ENCODE measurements at regions not wholly inside any gene's neighbourhood (a gene's known extent, or its start where the extent isn't known, plus 50 kb on each side); places are given as distances from the start of the nearest gene placed in this dataset.

DNA sequence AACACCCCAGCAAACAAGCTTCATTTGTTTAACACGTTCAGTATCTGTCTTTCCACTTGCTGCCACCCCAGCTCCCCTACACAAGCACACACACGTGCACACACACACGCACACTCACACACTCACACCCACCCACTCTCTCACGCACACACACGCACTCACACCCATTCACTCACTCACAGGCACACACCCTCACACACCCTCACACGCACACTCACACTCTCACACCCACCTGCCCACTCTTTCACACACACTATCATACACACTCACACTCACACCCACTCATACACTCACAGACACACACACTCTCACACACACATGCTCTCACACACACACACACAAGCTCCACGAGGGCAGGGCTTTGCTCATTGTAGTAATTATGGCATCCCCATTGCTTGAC lies 378.8 kb upstream of the SULF2 start:
- DNase-seq (ENCODE audit: low spot score) (no peak), FAIRE-seq (peak; percentile 97)

DNA sequence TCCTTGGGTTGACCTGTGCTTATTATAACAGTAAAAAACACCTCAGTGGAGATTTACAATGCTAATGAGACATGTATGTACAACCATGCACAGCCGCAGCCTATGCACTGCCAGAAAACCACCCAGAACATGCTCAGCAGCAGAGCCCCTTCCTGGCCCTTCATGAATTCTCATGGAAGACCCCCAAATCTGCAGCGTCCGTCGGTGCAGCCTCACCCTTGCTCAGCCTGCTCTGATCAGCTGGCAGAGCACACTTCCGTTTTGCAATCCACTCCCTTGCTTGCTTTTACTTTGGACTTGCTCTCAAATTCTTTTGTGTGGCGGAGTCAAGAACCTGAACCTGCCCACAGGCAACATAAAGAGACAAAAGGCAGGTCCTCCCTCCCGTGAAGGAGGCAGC lies 378.2 kb upstream of the SULF2 start:
- no peak for DNase-seq (ENCODE audit: low spot score)
- FAIRE-seq: no peak

DNA sequence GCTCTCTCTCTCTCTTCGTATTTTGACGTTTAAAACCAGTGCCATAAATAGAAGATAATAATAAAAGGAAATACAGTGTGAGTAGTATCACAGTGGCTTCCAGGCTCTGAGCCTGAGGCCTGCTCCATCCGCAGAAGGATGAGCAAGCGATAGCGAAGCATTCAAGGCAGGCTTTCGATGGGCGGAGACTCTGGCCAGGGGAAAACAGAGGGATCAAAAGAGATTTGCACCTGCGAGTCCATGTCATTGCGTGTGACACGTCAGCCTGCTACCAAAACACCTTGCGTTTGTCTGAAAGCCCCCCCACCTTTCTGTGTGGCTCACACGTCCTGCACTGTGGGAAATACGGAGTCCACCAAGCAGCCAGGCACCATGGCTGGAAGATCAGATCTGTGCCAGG lies 377.3 kb upstream of the SULF2 start:
- DNase-seq (ENCODE audit: low spot score) (no peak), FAIRE-seq (no peak)

DNA sequence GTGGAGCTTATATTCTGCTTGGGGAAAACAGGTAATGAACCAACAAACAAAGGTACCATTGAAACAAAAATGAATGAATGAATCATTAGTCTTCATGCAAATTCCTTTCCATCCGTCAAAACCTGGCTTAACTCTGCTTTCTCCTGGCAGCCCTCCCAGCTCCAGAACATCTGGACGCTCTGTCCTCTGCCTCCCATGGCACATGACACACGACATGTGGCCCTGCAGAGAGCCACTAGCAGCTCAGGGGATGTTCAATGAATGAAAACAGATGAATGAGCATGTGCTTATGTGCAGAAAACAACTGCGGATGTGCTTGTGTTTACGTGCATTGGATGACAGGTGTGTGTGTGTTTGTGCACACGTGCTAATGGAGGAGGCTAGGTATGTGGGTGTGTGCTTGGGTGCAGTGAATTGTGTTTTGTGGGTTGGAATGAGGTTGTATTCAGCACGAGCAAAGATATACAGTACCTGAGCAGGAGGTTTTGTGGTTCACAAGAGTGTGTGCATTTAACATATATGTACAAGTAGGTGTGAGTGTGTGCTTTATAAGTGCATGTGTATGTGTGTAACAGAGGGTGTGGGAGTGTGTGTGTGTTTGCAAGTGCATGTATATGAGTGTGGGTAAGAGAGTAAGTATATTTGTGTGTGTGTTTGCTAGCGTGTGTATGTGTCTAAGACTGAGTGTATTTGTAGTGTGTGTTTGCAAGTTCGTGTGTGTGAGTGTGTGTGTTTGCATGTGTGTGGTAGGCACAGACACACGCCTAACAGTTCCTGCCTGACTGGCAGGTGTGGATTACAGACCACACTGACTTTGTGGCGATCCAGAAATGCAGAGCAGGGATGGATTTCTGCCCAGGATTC lies 374.1 kb upstream of the SULF2 start:
- DNase-seq (ENCODE audit: low spot score) (no peak), FAIRE-seq (peak; percentile 92)

DNA sequence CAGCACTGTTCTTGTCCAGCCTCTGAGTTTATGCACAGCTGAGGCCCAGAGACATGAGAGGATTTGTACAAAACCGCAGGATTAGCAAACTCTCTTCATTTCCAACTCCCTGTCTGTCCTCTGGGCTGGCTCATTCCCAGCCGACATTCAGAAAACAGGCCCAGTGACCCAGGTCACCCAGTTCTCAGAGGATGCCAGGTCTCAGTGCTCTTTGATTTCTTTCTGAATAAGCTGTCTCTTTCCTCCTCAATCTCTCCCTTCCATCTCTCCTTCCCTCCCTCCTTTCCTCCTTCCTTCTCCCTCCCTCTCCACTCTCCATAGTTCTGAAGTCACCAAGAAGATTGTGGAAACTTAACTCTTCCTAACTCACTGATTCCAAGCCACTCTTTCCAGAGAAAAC lies 372.7 kb upstream of the SULF2 start:
- DNase-seq (ENCODE audit: low spot score): no peak
- FAIRE-seq: no peak

DNA sequence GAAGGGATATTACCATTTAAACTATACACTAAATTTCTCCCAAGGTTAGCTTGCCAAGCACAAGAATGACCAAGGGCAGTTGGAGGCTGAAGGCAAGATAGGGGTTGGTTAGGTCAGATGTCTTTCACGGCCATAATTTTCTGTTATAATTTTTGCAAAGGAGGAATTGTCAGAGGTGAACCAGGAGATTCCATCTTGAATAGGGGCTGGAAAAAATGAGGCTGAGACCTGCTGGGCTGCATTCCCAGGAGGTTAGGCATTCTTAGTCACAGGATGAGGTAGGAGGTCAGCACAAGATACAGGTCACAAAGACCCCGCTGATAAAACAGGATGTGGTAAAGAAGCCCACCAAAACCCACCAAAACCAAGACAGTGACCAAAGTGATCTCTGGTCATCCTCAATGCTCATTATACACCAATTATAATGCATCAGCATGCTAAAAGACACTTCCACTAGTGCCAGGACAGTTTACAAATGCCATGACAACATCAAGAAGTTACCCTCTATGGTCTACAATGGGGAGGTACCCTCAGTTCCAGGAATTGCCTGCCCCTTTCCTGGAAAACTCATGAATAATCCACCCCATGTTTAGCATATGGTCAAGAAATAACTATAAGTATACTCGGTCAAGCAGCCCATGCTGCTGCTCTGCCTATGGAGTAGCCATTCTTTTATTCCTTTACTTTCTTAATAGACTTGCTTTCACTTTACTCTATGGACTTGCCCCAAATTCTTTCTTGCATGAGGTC lies 371.8 kb upstream of the SULF2 start:
- DNase-seq (ENCODE audit: low spot score) (no peak), FAIRE-seq (no peak)

DNA sequence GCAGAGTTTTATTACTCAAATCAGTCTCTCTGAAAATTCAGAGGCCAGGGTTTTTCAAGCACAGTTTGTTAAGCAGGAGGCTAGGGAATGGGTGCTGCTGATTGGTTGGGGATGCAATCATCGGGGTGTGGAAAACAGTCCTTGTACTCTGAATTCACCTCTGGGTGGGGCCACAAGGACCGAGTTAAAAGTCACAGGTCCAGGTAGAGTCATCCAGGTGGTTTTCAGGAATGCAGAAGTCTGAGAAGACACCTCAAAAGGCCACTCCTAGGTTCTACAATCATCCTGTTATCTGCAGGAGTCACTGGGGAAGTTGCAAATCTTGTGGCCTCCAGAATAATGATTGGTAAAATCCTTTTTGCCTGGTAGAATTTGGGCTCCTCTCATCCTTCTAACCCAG lies 371.2 kb upstream of the SULF2 start:
- FAIRE-seq: no peak

DNA sequence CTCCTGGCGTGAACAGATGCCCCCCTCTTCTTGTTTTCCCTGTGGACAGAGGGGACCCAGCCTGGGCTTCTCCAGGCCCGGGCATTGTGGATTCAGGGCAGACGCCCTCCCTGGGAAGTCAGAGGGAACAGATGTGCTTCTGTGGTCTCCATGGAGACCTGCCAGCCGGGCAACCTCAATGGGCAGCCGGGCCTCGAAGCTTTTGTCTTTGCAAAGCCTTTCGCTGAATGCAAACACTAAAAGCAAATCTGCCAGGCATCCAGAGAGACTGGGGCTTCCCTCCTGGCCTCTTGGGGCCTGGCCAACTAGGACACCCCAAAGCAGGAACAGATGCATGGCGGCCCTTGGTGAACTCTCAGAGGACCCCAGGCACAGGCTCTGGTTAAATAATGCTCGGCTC lies 370.0 kb upstream of the SULF2 start:
- DNase-seq (ENCODE audit: low spot score): no peak
- no peak for FAIRE-seq

More for the DNA sequence above, 371.2 kb upstream of the SULF2 start:
- no peak for DNase-seq (ENCODE audit: low spot score)

DNA sequence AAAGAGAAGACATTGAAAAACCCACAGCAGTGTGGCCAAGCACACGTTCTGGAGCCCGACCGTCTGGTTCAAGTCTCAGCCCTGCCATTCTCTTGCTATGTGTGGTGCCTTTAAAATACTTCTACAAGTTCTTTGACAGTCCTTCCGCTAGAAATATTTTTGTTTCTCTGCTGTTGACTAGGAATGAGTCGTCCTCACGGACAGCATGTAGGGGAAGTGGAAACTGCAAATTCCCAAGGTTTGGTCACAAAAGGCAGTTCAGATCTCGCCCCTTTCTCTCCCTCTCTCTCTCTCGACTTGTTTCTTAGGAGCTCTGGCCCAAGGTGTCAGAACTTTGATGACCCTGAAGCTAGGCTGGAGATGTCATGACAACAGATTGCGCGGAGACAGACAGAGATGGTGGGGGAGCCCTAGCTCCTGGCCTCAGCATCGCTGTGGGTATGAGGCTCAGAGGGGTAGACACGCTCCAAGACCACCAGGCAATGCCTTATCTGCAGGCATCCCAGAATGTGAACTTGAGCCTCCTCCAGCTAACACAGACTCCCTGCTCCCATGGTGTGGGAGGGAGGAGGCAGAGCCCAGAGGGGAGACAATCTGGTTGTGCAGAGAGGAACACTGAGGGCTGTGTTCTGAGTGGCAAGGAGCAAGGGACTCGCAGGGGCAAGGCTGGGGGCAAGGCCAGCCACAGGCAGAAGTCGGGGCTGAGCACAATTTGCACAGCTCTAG lies 368.9 kb upstream of the SULF2 start:
- FAIRE-seq (no peak), DNase-seq (ENCODE audit: low spot score) (no peak)

DNA sequence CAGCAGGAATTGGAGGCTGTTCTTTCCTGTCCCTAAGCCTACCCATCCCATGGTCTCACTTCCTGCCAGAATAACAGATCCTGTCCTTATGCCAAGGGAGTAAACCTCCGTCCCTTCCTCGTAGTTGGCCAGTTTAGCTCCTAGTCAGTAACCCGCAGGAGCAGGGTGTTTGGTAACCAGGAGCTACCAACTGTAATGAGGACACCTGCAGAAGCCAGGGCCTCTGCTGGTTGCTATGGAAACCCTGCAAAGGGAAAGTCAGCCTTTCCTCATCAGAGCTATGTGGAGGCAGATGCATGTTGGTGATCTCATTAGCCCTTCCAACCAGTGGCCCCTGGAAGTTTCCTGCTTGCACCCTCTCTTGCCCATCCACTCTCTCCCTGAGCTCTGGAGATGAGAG lies 368.2 kb upstream of the SULF2 start:
- no peak for FAIRE-seq

DNA sequence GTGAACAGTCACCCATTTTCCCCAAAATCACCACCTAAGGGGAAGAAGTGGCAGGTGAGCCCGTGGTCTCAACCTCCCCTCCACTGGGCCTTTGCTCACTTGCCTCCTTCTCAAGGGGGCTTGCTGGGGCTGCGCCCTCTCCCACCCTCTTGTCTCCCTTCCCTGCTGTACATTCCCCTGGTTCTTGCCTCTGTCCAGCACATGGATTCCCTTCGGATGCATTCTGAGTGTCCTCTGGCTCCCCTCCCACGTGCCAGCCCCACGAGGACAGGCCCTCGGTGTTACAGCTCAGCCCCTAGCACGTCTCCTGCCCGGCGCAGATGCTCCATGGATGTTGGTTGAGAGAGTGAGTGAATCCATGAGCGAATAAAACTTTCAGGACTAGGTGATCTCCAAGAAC lies 367.8 kb upstream of the SULF2 start:
- FAIRE-seq: no peak

More for the DNA sequence above, 368.2 kb upstream of the SULF2 start:
- DNase-seq (ENCODE audit: low spot score): no peak

DNA sequence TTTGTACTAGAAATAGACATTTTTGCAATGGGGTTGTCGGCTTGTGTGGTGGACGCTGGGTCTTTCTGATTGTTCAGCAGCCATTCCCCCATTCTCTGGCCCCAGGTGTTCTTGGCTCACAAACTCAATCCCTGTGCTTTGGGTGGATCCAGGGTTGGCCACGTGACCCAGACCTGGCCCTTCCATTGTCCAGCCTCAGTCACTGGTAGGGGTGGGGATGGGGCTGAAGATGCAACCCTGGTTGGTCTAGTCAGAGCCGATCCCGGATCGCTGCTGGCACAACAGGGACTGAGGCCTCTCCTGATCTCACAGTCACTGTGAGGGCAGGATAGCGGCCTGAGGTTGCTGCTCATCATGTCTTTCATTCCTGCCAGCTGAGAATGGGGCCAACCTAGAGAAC lies 365.3 kb upstream of the SULF2 start:
- no peak for FAIRE-seq

More for the DNA sequence above, 367.8 kb upstream of the SULF2 start:
- DNase-seq (ENCODE audit: low spot score): no peak

DNA sequence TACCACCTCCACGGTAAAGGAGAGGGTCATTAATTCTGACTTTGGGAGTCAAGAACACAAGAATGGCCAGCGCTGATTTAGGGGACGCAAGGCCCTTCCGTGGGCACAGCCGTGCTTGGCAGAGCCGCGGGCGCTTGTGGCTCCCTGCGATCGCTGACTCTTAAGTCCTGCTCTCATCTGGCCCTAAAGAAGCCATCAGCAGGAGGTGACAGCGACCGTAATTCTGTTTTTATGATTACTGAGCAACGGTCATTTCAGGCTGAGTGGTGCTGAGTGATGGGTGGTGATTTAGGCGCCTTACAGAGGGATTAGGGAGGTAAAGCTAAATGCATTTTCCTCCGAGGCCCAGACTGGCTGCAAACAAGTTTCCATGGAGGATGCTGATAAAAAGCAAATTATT lies 364.6 kb upstream of the SULF2 start:
- DNase-seq (ENCODE audit: low spot score) (no peak), FAIRE-seq (no peak)

More for the DNA sequence above, 365.3 kb upstream of the SULF2 start:
- no peak for DNase-seq (ENCODE audit: low spot score)

DNA sequence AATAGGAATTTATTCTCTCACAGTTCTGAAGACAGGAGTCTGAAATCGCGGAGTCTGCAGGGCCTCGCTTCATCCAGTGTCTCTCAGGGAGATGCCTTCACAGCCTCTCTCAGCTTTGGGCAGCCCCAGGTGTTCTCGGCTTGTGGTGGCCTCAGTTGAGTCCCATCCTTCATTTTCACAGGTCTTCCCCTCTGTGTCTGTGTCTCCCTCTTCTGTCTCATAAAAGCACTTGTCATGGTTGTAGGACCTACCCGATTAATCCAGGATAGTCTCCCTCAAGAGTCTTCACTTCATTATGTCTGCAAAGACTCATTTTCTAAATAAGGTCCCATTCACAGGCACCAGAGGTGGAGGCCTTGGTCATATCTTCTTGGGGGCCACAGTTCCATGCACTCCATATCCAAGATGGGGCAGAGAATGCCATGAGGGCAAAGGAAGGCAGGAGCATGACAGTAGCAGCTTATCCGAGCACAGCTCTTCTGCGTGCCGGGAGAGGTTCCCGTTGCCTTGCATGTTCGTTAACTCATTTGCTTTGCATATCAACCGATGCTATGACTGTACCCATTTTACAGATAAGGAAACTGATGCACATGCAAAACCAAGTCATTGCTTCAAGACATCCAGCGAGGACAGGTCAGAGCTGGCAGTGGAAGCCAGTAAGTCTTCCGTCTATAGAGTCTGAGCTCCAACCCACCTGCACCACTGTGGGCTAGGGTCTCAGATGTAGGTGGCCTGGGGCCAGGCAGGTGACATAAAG lies 363.8 kb upstream of the SULF2 start:
- FAIRE-seq (peak; percentile 71), DNase-seq (ENCODE audit: low spot score) (no peak)

DNA sequence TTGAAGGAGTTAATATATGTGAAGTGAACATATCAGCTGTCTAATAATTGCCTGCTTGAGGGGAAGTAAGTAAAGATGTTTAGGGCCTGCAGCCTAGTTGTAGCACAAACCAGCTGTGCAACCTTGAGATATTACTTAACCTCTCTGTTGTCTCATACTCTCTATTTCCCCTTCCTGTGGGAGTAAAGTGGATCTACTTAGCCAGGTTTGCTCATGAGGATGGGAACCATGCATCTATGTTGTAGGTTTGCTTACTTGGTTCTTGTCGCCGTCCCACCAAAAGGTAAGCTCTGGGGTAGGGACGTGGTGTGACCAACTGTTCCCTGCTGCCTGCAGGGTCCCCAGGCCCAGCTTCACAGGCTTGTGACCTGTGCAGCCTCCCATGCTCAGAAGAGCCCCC lies 362.7 kb upstream of the SULF2 start:
- DNase-seq (ENCODE audit: low spot score): no peak
- FAIRE-seq: no peak

DNA sequence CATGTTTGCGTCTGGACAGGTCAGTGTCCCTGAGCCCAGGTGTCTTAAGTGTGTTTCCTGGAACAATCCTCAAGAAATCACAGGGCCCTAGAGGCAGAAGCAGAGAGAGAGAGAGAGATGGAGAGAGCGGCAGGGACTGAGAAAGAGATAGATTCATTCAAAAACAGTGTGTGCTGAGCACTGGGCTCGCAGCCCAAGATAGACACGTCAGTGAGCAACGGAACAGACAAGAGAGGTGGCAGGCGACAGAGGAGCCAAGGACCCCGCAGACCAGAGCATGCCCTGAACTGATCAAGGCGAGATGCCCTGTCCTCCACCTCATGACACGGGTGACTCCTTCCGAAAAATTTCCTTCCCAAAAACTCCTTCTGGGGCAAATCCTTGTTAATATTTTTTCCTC lies 362.0 kb upstream of the SULF2 start:
- FAIRE-seq (no peak), DNase-seq (ENCODE audit: low spot score) (no peak)

DNA sequence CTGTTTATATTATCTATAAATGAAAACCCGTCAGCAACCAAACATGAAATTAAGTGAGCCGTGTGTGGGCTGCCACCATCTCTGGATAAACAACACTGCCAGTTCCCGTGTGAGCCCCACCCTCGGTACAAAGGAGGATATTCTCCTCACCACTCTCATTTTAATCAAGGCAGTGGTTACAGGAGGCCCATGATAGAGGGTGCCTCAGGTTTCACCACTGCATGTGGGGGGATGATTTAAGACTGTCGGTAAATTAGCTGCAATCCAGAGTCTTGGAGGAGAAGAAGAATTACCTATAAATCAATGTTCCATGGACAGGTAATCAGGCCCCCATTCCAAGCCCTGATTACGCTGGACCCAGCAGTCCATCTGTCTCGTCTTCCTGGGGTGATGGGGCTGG lies 361.6 kb upstream of the SULF2 start:
- DNase-seq (ENCODE audit: low spot score) (no peak), FAIRE-seq (no peak)

DNA sequence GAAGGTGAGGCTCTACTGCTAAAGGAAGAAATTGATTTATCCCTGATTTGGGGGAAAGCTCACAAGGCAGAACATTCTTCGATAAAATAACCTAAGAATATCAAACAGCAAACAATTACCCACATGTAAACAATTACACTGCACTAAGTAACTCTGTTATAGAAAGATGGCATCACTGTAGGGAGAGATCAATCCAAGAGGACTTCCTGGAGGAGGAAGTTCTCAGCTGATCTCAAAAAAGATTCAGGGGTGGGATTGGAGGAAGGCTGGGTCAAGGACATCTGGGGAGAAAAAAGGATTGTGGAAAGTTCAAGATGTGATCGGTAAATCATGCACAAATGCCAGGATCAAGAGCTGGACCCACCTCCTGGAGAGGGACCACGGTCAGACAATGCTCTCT lies 361.0 kb upstream of the SULF2 start:
- FAIRE-seq: no peak
- DNase-seq (ENCODE audit: low spot score): no peak

DNA sequence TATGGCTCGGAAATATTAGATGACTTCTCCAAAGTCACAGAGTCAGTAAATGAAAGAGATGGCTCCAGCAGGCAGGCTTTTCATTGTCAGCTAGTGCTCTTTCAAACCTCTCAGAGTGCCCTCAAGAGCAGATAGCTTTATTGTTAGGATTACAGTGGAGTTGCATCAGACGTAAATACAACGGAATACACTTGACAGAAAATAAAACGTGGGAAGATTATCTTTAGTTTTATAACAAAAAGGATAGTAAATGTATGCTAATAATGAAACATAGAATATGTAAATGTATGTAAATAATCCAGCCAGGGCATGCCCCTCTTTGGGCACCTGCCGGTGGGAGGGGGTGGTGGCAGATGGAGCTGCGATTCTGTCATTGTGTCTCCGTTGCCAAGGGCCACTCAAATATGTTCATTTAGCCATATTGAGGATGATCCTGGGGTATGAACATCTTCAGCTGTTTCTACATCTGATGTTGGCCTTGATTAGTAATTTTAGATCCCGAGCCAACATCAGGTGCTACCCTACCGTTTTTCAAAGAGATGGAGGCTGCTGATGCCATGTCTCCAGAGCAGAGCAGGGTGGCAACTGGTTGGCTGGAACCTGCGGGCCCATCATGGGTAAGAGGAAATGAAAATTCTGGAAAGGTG lies 358.3 kb upstream of the SULF2 start:
- no peak for DNase-seq (ENCODE audit: low spot score)

DNA sequence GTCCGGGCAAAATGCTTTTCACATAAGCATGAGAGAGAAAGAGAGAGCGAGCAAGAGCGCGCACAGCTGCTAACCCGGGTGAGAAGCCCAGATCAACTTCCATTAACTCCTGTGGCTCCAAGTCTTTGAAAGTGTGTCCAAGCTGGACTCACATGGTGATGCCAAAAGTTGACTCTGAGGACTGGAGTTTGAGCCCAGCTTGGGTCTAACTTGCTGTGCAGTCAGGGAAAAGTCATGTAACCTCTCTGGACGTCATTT lies 357.2 kb upstream of the SULF2 start:
- DNase-seq (ENCODE audit: low spot score) (no peak), FAIRE-seq (no peak)

More for the DNA sequence above, 358.3 kb upstream of the SULF2 start:
- no peak for FAIRE-seq

All from urothelium cell line (cell line).